Sigmoid colon (tissue), 4 donors: ENCODE measurements at regions not wholly inside any gene's neighbourhood (a gene's known extent, or its start where the extent isn't known, plus 50 kb on each side); places are given as distances from the start of the nearest gene placed in this dataset.

Experiments
- CTCF ChIP-seq, 4 experiments: fragments of 450-650 bp in 3 of 4; fragments of 200-600 bp in 1 of 4; IDR thresholded peaks; one replicate each; pipeline ENCODE4 v1.5.1; 2016 to 2019; ENCODE audit warnings: antibody characterized with exemption in 4 of 4, mild to moderate bottlenecking in 3 of 4, moderate library complexity in 2 of 4
- EP300 ChIP-seq, 4 donors: sonication (generic); formaldehyde crosslinking; IDR thresholded peaks; one replicate each; pipeline ENCODE4 v1.6.1; 2017; ENCODE audit warnings: antibody characterized with exemption in 4 of 4
- POLR2AphosphoS5 ChIP-seq, 4 donors: sonication (generic); formaldehyde crosslinking; IDR thresholded peaks; one replicate each; pipeline ENCODE4 v1.6.1; 2017; ENCODE audit warnings: antibody characterized with exemption in 4 of 4

- TF ChIP-seq POLR2AphosphoS5 (IDR thresholded peaks at IDR 0.05) (no peak), CTCF (IDR thresholded peaks at IDR 0.05) (no peak), EP300 (IDR thresholded peaks at IDR 0.05) (no peak)
Observed at GRCh38 chr3:182484682-182485081, 308.6 kb upstream of the ATP11B start.
